ENCODE measurements at regions not wholly inside any gene's neighbourhood (a gene's known extent, or its start where the extent isn't known, plus 50 kb on each side); places are given as distances from the start of the nearest gene placed in this dataset.

GRCh38 chr4:26127851-26128337 lies 192.9 kb upstream of the RBPJ start:
- intact Hi-C loops (cut with DNase I), result no loop called here
- TF ChIP-seq CTCF (IDR thresholded peaks at IDR 0.05), result no peak
- ATAC-seq (peak; percentile 51 to 79), DNase-seq (peak; percentile 51)
- H3K9me3 ChIP-seq, result no peaks in the 10 kb centered on the region
- H3K4me1 ChIP-seq, result no peaks in the 10 kb centered on the region
- no peaks in the 10 kb centered on the region for H3K27me3 ChIP-seq (ENCODE audit: low read depth)
- no peak overlapping the region for H3K27ac ChIP-seq
- H3K36me3 ChIP-seq, result no peaks in the 10 kb centered on the region
- no peak overlapping the region for H3K4me3 ChIP-seq

GRCh38 chr4:26130173-26130572 lies 190.6 kb upstream of the RBPJ start:
- DNase-seq, result no peak
- intact Hi-C loops (cut with DNase I), result no loop called here
- ATAC-seq, result no peak
- H3K4me1 ChIP-seq, result no peaks in the 10 kb centered on the region
- no peaks in the 10 kb centered on the region for H3K9me3 ChIP-seq
- no peaks in the 10 kb centered on the region for H3K36me3 ChIP-seq
- no peak overlapping the region for H3K27ac ChIP-seq
- no peaks in the 10 kb centered on the region for H3K27me3 ChIP-seq (ENCODE audit: low read depth)
- no peak for TF ChIP-seq CTCF (IDR thresholded peaks at IDR 0.05)
- no peak overlapping the region for H3K4me3 ChIP-seq

- H3K4me1 ChIP-seq, result no peaks in the 10 kb centered on the region
- intact Hi-C loops (cut with DNase I), result no loop called here
These were observed 189.9 kb upstream of the RBPJ start for GRCh38 chr4:26130841-26131432.

GRCh38 chr4:26131711-26132110 lies 189.1 kb upstream of the RBPJ start:
- no peak for TF ChIP-seq CTCF (IDR thresholded peaks at IDR 0.05)
- DNase-seq, result no peak
- H3K9me3 ChIP-seq, result no peaks in the 10 kb centered on the region
- H3K36me3 ChIP-seq, result no peaks in the 10 kb centered on the region
- H3K4me1 ChIP-seq, result no peaks in the 10 kb centered on the region
- ATAC-seq, result no peak
- no peak overlapping the region for H3K27ac ChIP-seq
- intact Hi-C loops (cut with DNase I), result no loop called here
- H3K27me3 ChIP-seq (ENCODE audit: low read depth), result no peaks in the 10 kb centered on the region
- no peak overlapping the region for H3K4me3 ChIP-seq

More at GRCh38 chr4:26130841-26131432, 189.9 kb upstream of the RBPJ start:
- H3K27ac ChIP-seq, result no peak overlapping the region
- no peaks in the 10 kb centered on the region for H3K27me3 ChIP-seq (ENCODE audit: low read depth)
- no peaks in the 10 kb centered on the region for H3K9me3 ChIP-seq
- TF ChIP-seq CTCF (IDR thresholded peaks at IDR 0.05), result no peak
- ATAC-seq, result no peak
- DNase-seq, result no peak
- H3K4me3 ChIP-seq, result no peak overlapping the region
- H3K36me3 ChIP-seq, result no peaks in the 10 kb centered on the region

- Histone ChIP-seq H3K9me3 (no peaks in the 10 kb centered on the region), H3K4me1 (no peaks in the 10 kb centered on the region), H3K36me3 (no peaks in the 10 kb centered on the region), H3K27ac (no peak overlapping the region), H3K27me3 (ENCODE audit: low read depth) (no peaks in the 10 kb centered on the region), H3K4me3 (no peak overlapping the region)
- intact Hi-C loops (cut with DNase I), result no loop called here
- ATAC-seq (peak in 1 of 2 donors; percentile 32), DNase-seq (no peak)
- TF ChIP-seq CTCF (IDR thresholded peaks at IDR 0.05), result no peak
These were observed 188.0 kb upstream of the RBPJ start for GRCh38 chr4:26132858-26133257.

All from lower lobe of right lung (tissue), 2 donors.